ENCODE measurements at regions not wholly inside any gene's neighbourhood (a gene's known extent, or its start where the extent isn't known, plus 50 kb on each side); places are given as distances from the start of the nearest gene placed in this dataset.

DNA sequence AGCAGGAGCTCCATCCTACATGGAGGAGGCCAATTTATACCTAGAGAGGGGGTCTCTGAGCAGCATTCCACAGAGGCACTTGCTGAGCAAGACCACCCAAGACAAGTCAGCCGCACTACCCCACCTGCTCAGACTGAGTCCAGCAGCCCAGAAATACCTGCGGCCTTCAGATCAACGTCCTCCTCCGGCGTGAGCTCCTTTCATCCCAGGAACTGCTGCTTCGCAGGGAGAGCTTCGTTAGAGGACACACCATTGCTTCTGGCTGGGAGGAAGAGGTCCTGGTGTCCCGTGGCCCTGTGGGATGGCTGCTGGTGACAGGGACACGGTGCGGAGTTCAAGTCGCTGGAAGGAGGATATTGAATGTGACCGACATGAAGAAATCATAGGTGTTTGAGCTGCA lies 216.9 kb upstream of the PPP2R2D start:
- in situ Hi-C loops (cut with HindIII; ENCODE audit: low sequenced_read_pairs), result no loop called here

DNA sequence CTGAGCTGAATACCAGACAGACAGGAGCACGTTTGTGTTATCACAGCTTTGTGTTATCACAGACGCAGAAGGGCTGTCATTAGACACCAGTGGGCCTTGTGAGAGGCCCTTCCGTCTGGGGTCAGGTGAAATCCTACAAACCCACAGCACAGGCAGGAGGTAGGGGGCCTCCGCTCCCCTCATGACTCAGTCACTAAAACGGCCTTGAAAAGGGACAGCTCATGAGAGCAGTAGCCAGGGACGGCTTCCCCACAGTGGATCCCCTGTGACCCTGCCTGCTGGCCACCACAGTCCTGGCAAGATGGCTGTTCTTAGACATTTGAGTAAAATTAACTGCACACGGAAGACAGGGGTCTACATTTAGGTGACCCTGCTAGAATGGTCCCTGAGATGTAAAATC lies 215.8 kb upstream of the PPP2R2D start:
- in situ Hi-C loops (cut with HindIII; ENCODE audit: low sequenced_read_pairs), result no loop called here

DNA sequence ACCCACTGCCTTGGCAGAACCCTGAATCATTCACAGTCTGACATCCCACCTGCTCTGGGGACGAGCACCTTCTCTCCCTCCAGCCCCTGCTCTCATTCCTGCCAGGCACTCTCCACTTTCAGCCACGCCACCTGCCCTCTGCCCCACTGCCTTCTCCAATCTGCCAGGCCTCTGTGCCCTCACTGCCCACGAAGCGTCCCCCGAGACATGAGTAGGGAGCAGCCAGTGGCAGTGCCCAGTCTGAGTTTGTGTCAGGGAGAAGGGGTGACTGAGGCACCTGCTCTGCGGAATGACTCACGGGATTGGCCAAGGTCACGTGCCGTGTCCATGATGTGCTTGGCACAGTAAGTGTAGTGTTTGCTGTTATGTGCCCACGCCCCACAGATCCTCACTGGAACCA lies 215.2 kb upstream of the PPP2R2D start:
- in situ Hi-C loops (cut with HindIII; ENCODE audit: low sequenced_read_pairs), result no loop called here

DNA sequence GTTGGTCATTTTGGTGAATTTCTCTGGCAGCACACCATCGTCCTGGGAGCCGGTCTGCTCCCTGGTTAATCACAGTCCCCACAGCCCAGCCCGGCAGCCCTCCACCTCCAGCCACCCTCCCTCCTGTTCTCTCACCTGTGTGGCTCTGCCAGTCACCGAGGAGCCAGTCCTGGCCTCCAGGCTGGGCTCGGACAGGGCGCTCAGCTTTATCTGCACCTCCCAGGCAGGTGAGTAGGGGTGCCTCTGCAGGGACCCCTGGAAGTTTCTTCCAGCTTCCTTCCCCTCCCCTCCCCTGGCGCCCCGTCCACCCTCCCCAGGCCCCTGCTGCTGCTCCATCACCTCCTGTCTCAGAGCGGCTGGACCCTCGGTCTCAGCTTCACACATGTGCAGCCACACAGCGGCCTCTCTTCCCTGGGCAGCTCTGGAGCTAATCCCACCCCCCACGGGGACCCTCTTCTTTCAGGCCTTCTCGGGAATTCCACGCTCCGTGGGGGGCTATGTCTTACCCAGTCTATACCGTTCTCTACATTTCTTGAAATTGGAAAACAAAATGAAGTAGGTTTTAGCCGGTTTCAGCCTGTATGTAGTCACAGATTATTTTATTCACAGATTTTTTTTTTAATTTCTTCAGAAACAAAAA lies 213.9 kb upstream of the PPP2R2D start:
- in situ Hi-C loops (cut with HindIII; ENCODE audit: low sequenced_read_pairs), result no loop called here

DNA sequence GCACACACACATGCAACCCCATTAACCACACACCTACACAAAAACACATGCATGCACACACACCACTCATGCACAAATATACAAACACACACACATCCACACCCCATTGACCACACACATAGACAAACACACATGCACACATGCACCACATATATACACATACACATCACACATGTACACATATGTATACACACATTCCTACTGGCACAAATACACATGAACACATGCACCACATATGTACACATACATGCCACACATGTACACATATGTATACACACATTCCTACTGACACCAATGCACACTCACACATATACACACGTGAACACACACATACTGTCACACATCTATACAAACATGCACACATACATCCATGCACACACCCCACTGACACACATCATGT lies 212.5 kb upstream of the PPP2R2D start:
- in situ Hi-C loops (cut with HindIII; ENCODE audit: low sequenced_read_pairs), result no loop called here

DNA sequence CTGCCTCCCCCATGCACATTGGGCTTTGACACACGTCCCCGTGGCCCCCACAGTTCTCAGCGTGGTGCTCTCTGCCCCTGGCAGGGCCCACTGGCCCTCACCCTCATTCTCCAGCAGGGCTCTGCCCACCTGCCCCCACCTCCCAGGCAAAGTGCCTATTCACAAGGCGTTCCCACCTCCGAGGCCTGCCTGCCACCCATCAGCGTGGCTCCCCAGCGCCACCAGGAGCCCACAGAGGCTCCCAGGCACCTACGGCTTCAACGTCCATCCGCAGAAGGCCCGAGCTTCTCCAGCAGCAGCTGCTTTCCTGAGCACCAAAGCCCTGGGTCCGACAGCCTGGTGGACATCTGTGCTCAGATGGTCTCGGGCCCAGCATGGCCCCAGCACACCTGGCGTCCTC lies 211.8 kb upstream of the PPP2R2D start:
- in situ Hi-C loops (cut with HindIII; ENCODE audit: low sequenced_read_pairs), result no loop called here

DNA sequence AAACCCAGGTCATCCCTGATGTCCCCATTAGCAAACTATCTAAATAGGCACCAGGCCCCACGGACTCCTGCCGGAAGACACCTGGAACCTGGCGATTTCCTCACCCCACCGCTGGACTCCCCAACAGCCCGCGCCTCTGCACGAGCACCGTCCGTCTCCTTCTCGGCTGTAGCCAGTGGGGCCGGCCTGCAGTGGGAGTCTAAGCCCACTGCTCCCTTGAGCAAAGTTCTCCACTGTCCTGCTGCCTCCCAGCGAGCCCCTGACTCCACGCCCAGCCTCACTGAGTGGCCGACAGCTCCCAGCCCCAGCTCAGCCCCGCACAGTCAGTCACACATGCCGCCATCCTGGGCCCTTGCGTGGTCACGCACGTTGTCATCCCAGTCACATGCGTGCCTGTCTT lies 211.3 kb upstream of the PPP2R2D start:
- in situ Hi-C loops (cut with HindIII; ENCODE audit: low sequenced_read_pairs), result no loop called here

DNA sequence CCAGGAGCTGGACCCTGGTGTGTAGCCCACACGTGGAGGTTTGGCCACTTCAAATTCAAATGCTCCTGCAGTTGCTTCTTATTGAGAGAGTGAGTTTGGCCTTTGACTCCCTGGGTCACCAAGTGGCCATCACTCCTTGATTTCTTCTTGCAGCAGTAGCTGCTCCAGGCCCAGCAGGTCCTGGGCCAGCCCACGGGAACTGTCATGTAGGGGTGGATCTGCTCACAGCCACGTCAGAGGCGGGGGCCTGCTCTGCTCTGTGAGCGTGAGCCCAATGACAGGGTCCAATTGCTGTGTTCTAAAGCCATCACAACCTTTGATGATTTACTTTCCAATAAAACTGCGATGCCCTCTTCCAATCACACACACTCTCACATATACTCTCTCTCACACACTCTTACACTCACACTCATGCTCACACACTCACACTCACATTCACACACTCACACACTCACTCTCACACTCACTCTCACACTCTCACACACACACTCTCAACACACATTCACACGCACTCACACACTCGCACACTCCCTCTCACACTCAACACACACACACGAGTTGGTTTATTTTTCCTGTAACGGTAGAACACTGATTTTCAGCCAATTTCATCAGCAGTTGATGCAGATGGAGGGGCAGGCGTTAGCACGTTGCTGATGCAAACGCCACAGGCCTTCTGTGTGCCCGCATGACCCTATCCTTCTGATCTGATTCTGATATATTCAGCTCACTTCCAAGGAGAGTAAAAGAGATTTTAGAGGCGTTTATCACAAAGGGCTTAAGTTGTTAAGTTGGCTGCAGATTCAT lies 210.7 kb upstream of the PPP2R2D start:
- in situ Hi-C loops (cut with HindIII; ENCODE audit: low sequenced_read_pairs), result no loop called here

DNA sequence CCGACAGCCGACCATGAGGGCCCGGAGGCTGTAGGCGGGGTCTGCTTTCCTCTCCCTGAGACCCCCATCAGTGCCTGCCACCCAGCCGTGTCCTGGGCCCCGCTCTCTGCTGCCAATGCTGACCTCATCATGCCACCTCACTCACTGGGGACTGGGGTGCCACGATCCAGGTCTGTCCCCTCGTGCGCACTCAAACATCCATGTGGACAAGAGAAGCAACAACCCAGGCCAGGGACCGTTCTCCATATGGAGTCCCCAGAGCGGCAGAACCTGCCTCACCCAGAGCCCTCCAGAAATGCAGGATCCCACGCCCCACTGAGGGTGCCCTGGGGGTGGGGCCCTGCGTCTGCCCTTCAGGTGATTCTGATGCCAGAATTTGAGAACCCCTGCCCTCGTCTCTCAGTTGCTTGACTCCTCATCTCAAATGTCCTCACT lies 210.0 kb upstream of the PPP2R2D start:
- in situ Hi-C loops (cut with HindIII; ENCODE audit: low sequenced_read_pairs), result no loop called here

DNA sequence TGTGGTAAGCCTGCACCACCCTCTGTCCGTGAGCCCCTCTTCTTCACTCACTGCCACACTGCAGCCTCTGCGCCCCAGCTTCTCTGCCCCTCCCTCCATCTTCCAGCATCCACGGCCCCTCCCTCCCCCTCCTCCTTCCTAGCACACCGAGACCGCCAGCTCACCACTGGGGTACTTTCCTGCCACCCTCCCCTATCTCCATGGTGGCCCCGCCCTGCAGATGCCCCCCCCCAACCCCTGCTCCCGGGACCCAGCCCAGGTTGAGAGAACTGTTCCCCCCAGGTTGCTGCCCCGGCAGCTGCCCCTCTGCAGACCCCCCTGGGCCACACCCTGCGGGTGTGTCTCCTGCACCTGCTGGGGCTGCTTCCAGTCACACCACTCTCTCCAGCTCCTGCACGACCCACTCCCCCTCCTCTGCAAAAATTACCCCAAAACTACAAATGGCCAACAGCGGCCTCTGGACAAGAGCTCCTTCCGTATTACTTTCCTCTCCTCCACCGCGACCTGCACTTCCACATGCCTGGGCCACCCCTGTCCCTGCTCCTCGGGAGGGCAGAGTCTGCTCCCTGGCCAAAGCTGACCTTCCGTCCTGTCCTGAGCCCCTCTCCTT lies 209.2 kb upstream of the PPP2R2D start:
- in situ Hi-C loops (cut with HindIII; ENCODE audit: low sequenced_read_pairs), result no loop called here

DNA sequence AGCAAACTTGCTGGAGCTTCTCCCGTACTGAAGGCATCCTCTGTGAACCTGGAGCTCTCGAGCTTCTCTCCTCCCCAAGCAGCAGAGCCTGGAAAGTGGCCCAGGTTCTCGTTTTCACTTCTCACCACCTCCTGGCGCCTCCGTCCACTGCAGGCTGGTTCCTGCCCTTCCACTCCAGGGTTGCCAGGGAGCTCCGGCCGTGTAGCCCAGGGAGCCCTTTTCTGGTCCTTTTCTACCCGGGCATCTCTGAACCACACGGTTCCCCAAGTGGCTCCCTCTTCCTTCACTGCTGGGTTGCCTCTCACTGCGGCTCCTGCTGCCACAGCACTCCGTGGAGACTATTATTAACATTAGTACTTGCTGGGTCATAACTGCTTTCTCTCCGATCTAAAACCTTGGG lies 208.6 kb upstream of the PPP2R2D start:
- in situ Hi-C loops (cut with HindIII; ENCODE audit: low sequenced_read_pairs), result no loop called here

DNA sequence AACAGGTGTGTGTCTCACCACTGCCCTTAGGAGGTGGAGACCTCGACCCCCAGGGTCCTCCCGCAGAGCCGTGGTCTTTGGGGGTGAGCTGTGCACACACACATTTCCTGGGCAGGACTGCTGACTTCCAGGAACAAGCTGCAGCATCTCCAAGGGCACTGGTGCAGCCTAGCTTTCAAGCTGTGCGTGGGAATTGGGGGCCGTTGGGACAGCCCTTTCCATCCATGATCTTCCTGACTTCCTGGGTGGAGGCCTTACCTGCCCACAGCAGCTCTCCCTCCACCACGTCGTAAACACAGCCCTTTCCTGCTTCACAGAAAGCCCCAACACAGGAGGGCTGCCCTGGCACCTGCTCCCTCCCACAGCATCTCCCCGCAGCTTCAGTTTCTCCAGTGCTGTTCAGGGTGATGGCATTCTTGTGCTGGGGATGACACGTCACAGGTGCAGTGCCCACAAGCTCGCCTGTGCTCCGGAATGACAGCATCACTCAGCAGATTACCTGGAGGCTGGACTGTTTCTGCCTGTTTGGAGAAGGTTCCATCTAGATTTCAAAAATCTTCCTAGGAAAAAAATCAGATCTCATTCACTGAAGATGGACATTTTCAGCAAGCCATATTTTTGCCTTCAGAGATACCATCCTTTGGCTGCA lies 208.0 kb upstream of the PPP2R2D start:
- in situ Hi-C loops (cut with HindIII; ENCODE audit: low sequenced_read_pairs), result no loop called here

DNA sequence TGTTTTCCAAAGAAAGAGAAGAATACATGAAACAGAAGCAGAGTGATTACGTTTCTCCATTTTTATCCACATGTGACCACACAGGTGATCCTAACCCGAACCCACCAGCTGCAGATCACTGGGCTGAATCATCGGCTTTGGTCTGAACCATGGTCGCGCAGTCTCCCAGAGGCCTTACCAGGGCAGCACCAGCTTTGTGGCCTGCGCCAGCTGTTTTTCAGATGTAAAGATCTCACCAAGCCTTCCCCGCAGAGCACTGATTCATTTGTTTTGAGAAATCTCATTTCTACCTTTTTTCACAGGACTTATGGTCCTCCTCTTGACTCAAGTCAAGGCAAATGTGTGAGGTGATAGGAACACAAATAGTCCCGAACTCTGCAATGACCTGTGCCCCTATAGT lies 207.0 kb upstream of the PPP2R2D start:
- in situ Hi-C loops (cut with HindIII; ENCODE audit: low sequenced_read_pairs), result no loop called here

DNA sequence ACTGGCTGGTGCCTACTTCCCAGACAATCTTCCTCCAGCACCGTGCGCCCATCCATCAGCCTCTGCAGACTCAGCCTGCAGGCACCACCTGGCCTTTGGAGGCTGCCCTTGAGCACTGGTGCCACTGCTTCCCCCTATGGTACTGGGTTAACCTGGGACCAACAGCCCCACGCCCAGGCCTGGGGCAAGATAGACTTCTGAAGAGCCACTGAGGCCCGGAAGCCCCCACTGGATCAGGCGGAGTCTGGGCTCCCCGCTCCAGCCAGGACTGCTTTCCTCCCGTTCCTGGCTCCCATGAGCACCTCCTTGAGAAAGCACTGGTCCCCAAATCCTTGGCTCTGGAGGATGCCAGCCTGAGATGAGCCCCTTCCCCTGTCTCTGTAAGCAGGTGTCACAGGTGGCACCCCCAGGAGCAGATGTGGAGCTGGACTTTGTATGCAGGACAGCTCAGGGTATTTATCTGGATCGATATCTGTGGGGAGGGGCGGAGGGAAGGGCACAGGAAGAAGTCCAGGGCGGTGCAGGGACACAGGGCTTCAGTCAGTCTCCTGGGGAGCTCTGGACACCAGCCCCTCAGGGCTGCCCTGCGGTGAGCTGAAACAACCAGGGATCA lies 206.5 kb upstream of the PPP2R2D start:
- in situ Hi-C loops (cut with HindIII; ENCODE audit: low sequenced_read_pairs), result no loop called here

DNA sequence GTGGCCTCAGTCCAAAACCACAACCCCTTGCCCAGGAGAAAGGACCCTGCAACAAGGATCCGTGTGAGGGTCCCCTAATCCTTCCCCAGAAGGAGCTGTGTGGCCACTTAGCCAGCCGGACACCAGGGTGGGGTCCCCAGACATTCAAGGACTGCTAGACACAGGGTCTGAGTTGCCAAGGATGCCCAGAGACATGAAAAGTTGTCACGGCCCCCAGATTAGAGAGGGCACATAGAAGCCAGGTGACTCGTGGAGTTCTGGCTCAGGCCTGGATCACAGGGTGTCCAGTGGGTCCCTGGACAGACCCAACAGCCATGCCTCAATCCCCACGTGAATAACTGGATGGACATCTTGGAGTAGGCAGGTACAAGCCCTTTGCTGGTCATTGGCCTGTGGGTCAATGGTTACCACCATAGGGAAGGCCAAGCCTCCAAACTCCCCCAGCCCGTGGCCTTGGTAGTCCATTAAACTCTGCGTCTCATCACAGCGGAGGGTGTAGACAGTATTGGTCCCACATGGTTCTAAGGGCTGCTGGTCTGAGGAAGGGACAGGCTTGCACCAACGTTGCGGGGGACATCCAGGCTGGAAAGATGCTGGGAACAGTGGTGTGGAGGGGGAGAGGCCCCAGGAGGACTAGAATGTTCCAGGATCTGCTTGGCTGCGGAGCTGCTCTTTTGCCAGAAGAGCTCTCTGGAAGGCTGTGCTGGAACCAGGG lies 205.9 kb upstream of the PPP2R2D start:
- in situ Hi-C loops (cut with HindIII; ENCODE audit: low sequenced_read_pairs), result no loop called here

DNA sequence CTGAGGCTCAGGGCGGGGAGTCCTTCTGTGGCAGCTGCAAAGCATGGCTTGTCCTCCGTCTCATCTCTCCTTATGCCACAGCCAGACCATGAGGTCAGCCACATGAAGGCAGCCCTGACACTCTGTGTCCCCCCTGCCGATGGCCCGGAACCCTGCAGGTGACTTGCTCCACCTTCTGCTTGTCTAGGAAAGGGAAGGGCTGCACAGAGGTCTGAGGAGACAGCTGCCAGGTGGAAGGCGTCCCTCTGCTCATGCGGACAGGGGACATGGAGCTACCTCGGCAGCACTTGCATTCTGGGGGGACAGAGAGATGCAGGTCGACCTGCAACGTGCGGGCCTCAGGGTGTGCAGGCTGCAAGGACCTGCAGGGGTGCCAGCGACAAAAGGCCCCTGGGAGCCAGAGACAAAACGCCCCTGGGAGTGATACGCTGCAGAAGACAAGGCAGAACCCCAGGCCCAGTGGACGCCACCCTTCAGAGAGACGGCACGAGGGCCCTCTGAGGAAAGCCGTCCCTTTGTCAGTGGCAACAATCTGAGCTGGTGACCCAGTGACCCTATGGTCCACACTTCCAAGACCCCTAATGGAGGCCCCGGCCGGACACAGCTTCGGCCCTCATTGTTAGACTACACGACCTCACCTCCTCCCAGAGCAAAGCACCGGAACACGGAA lies 205.2 kb upstream of the PPP2R2D start:
- in situ Hi-C loops (cut with HindIII; ENCODE audit: low sequenced_read_pairs), result no loop called here

DNA sequence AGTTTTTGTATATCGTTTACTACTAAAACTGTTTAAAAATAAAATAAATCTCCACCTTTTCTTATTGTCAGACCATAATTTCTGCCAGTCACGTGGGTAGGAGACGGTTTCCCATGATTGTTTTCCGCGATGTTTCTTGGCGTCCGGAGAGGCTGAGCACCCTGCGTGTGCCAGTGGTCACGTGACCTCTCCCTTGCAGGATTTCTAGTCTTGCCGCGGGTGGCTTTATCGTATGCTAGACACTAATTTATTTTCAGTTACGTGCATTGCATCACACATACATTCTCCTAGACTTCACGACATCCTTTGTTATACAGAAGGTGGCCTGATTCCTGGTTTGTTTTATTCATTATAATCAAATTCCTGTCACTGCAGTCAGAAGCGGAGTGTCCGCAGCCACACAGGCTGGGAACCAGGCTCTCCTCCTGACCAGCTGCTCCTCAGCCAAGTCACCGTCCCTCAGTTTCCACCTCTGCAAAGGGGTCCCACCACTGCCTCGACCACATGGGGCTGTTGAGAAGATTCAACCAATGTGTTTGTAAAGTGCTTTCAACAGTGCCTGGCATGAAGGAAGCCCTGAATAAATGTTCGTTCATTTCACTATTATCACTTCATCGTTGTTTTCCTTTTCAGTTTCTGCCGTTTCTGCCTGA lies 203.2 kb upstream of the PPP2R2D start:
- in situ Hi-C loops (cut with HindIII; ENCODE audit: low sequenced_read_pairs), result no loop called here

DNA sequence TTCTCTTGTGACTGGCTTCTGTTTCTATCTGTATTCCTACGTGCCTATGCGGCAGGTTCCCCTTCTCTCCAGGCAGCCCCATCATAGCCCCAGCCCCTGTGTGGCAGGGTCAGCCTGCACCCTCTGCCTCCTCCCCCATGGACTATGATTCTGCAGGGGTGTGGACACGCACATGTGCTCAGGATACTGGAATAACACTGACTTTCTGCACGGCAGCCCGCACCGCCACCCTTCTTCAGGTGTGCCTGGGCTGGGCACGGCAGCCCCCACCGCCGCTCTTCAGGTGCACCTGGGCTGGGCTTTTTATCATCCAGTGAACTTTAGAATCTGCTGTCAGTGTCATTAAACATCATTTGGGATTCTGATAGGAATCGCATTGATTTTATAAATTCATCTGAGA lies 202.6 kb upstream of the PPP2R2D start:
- in situ Hi-C loops (cut with HindIII; ENCODE audit: low sequenced_read_pairs), result no loop called here

DNA sequence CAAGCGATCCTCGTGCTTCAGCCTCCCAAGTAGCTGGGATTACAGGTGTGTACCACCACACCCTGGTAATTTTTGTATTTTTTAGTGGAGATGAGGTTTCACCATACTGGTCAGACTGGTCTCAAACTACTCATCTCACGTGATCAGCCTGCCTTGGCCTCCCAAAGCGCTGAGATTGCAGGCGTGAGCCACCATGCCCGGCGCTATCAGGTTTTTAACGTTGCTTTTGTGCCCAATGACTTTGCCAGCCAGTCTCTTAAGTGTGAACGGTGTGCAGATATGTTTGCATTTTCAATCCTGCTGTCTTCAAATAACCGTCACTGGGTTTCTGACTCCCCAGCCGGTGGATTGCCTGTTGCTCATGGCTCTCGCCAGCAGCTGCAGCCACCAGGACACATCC lies 201.8 kb upstream of the PPP2R2D start:
- in situ Hi-C loops (cut with HindIII; ENCODE audit: low sequenced_read_pairs), result no loop called here

DNA sequence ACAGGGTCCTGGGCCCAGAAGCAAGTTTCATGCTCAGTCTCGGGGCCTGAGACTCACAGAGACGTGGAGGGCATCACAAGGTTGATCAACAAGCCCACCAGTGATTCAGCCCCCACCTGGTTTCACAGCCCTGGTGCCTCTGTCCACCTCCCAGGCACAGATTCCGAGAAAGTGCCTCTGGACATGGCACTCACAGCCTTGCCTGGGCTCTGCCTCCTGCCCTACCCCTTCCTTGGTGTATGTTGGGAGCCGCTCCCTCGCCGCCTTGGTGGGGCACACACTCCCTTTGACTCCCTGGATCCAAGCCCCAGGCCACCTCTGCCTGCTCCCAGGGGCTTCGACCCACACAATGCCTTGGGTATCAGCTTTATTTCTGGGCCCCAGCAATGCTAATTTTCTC lies 200.8 kb upstream of the PPP2R2D start:
- in situ Hi-C loops (cut with HindIII; ENCODE audit: low sequenced_read_pairs), result loop anchor here (5.0 kb wide), 1 partner anchor 107 kb away; no protein-coding TSS in a partner anchor
